OCI-M1 (cell line): ENCODE measurements at regions not wholly inside any gene's neighbourhood (a gene's known extent, or its start where the extent isn't known, plus 50 kb on each side); places are given as distances from the start of the nearest gene placed in this dataset.

Experiments
- DNase-seq: peaks from one replicate; lab custom pipeline; 2025; lab: John Stamatoyannopoulos, UW

DNA sequence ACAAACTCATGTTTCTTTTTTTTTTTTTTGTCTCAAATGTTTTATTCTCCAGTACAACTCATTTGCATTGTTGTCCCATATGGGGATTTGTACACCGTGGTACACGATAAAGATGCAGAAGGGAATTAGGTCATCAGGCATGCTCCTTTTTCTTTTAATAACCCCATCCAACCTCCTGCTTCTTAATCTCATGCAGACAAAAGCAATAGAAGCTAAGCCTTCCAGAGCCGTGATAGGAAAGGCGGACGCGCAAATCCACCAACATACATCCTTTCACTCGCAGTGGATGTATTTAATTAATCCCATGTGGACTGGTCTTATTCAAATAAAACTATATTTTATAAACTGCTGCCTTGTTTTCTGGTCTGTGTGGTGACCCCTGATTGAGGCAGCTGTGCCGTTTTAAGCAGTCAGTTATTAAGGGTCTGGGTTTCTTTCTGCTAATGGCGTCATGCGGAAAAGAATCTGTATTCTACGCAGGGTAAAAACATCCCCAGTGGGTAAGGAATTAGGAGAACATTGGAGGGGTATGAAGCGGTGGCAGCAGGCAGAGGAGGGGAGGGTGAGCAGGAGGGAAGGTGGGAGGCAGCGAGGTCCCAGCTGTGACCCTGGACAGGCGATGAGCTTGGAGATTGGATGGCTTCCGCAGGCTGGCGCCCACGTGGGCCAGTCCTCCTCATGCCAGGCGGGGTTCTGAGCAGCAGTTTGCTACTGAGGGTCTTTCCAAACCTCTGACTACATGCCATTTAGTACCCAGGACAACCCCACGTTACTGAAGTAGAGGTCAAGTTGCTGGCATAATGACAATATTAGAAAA is 172.8 kb downstream of the LINC00237 start:
- no peak for DNase-seq

DNA sequence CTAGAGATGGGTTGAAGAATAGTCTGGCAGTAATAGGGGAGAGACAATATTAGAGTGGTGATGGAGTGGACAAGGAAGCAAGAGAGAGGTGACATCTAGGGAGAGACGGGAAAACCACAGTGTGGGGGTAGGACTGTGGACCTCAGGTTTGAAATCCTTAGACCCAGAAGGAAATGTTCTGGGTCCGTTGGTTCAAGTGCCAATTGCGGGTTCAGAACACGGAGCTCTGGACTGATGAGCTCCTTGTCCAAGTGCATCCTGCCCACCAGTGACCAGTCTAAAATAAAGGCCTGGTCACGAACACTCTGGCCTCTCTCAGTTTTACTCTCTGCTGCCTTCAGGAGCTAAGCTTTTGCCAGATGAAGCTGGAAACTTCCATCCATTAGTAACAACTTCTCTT is 174.0 kb downstream of the LINC00237 start:
- DNase-seq: no peak

DNA sequence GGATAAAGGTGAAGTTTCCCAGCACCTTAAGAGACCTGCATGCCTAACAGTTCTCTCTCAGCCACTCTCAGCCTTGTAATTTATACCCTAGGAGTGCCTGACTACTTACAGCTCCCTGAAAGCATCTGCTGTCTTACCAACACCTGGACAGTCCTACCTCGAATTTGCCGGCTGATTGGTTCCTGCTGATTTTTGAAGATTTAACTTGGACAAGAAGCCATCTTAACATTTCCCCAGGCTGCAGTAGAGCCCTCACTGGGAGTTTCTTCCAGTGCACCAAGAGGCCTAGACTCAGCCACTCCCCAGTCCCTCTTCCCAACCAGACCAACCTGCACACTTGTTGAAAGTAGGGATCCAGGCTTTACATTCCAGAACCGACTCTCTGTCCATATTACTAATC is 174.5 kb downstream of the LINC00237 start:
- no peak for DNase-seq

DNA sequence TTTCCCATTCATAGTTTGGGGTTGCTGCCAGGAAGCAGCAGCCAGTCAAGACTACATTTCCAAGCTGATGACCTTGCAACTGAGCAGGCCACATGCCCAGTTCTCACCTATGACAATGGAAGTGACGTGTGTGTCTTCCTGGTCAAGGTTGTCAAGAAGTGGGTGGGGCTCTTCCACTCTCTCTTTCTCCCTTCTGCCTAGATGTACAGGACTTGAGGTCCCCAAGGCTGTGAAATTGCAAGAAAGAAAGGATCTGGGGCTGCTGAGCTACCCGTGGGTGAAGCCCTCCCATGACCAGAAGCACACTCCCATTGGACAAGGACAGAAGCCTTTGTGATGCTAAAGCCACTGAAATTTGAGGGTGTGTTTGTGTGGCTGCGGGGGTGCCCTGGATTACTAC is 175.1 kb downstream of the LINC00237 start:
- DNase-seq: no peak

DNA sequence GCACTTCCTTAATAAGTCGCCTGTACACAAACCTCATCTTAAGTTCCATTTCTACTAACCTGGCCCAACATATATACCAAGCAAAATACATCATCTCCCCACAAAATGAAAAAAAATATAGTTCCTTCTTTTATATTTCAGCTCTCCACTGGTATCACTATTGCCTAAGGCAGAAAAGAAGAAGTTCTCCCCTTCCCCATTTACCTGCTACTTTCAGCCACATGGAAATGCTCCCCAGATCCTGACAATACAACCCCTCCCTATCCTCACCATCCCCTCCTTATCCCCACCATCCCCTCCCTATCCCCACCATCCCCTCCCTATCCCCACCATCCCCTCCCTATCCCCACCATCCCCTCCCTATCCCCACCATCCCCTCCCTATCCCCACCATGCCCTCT is 175.7 kb downstream of the LINC00237 start:
- DNase-seq: no peak

DNA sequence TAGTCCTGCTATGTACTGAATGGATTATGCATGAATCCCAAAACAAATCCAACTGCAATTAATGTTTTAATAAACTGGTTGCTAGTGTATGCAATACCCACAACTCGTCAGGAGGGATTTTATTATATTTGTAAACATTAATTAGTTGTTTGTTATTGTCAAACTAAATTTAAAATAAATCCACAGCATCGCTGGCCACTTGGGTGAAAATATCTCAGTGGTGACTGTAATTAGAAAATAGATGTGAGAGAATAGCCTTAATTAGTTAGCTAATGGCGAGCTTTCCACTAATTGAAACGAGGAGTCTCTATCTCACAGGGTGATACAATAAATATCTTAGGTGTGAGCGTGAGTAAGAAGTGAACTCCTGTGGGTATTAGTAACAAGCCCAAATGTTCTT is 176.8 kb downstream of the LINC00237 start:
- no peak for DNase-seq

DNA sequence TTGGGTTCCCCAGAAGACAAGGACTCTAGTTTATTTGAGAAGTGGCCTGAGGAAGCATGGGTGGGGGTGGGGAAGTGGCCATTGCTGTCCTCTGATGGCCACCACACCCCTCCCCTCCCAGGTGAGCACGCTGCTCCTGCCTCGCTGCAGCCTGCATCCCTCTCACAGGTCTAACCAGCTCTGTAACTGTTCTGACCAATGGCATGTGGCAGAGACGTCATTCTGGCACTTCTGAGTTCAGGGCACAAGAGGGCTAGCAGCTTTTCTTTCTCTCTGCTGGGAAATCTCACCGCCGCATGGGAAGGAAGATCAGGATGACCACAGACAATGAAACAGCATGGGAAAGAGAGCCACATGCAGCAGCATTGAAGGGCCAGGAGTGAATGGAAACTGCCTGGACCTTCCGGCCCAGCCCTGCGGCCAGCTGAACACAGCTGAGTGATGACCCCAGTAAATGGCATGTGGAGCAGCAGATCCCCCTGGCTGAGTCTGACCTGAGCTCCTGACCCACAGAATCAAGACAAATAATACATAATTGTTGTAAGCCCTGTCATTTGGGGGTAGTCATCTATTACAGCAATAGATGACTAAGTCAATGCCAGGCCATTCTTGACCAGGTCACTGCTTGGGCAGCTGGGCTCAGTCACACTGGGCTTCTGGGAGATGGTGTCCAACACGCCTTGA is 179.8 kb downstream of the LINC00237 start:
- DNase-seq: no peak

DNA sequence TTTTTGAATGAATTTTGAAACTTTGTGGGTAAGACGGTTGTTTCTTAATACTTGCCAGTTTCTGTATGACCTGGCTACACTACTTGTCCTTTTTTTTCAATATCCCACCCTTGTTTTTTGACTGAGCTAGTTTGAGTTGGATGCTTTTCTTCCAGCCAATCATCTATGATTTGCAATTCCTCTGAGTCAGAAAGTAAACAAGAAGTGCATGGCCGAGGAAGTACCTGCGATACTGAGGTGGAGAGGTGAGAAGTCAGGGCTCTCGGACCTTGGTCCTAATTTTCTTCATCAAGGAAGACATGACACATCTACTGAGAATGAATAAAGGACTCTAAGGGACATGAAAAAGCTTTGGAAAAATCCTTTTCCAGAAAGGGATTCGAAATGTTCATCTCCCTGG is 185.7 kb downstream of the LINC00237 start:
- no peak for DNase-seq

DNA sequence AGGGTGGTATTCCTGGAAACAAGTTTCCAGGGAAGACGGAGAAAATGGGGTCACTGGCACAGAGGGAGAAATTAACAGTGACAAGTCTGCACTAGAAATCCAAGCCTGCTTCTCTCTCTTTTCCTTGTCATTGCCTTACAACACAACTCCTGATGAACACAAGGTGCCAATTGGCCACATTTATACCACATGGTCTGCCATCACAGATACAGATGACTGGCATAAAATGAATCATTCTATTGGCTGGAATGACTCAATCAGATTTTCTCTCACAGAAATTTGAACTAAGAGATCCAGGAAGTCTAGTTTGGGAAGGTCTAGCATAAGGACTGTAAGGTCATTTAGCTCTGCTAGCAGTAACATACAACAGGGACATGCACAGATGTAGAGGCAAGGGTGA is 190.3 kb downstream of the LINC00237 start:
- DNase-seq: no peak

DNA sequence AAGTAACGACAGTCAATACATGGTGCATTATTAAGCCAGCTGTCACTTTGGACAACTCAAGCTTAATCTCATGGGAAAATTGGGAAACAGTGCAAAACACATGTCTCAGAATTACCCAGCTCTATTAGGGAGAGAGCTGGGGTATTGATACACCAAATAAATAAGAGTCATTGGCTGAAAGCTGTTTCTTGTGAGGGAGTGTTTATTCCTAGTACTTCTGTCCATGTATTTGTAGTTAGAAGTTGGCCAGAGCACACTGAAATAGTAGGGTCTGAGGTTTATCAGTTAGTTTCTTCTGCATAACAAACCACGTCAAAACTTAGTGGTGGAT is 192.0 kb upstream of the RALGAPA2 start:
- no peak for DNase-seq

DNA sequence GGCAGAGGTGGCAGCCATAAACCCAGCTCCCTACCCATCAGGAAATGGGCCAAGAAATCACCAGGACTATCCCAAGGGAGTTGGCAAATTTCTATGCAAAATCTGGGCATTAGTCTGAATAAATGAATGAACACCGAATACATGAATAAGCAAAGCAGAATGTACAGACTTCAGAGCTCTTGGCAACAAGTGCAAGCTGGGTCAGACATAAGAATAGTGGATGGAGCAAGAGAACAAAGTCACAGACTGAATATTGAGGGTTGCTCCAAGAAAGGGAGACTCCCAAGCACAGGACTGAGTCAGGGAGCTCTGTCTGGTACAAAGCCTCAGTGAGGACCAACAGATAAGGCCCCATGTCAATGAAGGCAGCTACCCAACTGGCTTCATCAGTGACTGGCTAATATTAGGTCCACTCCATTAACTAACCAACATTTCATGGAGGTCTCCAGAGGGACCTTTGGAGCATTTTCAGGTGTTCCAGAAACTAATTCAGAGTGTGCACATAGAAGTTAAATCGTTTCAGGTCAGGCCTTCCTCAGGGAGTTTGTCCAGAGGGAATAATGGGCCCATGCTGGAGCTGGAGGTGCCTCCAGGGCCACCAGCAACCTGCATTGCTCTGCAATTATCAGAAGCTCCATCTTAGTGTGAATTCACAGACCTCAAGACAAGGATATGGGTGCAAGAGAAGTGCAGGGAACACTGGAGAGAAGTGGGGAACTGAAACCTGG is 191.5 kb upstream of the RALGAPA2 start:
- no peak for DNase-seq

DNA sequence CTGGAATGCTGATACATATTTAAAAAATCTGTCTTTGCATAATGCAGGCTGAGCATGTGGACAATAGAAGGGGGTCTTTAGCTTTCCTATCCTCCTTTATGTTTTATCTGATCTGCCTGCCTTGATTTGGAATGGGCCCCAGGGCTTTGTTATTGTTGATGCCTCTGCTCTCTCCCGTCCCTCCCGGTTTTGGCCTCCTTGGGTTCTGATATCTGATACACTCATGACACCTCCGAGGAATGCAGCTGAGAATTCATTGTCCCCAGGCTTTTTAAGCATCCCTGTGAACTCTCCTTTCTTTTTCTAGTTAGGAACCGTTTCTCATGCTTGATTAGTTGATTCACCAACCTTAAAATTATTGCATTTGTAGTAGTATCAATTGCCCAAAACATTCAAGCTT is 185.5 kb upstream of the RALGAPA2 start:
- no peak for DNase-seq

DNA sequence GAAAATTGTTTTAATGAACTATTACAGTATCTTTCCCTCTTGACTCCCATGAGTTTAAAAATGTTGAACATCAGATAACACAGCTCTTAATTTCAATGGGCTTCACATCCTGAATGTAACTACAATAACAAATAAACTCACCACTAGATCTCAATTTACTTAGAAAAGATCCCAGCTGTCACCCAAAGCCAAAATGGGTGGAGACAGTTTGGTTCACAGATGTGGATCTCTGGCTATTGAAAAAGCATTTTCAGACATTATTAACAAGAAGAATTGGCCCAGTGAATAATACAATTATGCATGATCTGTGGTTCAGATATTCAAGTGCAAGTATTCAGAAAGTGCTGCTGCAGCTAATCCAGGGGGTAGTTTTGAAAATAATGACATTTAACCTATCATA is 184.7 kb upstream of the RALGAPA2 start:
- no peak for DNase-seq

DNA sequence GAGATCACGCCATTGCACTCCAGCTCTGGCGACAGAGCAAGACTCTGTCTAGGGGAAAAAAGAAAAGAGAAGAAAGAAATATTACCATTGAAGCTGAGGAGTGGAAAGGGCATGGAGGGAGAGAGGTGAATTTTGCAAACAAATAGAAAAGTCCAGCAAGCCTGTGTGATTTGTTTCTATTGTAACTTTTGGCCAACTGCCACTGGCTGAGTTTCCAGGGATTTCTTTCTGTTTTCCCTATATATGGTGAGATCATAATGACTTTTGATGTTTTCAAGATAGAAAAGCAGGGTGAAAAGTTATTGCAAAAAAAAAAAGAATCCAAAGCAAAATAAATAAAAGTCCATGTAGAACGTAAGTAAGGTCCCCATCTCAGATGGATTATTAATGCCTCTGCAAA is 184.2 kb upstream of the RALGAPA2 start:
- no peak for DNase-seq

DNA sequence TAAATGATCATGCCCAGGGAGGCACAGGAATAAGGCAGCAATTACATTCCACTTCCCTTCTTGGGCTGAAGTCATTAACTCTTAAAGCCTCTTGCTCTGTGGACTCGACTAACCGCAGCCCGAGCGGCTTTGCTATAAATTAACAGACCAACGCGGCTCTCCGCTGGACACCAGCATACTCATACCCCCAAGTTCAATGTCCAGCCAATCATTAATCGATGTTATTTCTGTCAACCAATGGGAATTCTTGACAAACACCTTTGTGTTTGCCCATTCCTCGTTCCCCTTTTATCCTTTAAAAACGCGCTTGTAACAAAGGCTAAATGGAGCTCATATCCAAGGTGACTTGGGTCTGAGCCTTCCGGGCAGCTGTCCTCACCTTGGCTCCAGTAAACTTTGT is 183.1 kb upstream of the RALGAPA2 start:
- no peak for DNase-seq

DNA sequence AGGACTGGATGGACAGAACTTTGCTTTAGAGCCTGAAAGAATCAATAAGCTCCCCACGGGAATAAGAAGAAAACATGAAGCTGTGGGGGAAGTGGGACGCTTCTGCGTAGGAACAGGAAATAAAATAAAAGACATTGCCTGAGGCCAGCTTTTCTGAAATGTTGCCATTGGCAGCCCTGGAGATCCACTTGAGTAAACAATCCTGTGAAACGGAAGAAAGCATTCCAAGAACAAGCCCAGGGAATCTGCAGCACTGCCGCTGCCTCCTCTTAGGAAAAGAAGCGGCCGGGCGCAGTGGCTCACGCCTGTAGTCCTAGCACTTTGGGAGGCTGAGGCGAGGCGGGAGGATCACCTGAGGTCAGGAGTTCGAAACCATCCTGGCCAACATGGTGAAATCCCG is 182.3 kb upstream of the RALGAPA2 start:
- no peak for DNase-seq

DNA sequence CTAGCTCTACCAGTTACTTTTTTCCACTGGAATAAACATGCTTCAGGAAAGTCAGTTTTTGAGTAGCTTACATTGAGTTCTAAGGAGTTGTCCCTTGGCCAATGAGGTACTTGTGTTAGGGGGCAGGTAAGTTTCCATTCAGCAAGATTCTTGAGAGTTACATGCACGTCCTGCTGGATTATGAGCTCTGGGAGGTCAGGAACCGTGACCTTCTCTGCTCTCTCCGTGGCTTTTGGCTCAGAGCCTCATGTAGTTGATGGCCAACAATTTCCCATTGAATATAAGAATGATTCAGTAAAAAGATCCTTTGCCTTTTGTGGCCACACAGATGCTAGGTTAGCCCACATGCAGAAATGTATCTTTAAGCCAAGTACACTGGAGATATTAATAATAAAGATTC is 181.8 kb upstream of the RALGAPA2 start:
- DNase-seq: no peak

DNA sequence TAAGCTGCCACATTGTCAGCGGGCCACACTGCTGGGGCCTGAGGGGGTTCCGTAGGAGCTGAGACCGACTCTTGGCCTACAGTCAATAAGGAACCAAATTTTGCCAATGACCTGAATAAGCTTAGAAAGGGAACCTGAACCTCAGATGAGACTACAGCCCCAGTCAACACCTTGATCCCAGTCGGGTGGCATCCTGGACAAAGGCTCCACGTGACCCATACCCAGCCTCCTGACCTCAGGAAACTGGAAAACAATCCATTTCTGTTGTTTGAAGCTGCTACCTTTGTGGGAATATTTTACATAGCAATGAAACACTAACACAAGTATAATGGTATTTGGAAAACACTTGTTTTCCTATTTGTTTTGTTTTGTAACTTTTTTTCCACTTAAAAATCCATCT is 179.9 kb upstream of the RALGAPA2 start:
- DNase-seq: no peak

DNA sequence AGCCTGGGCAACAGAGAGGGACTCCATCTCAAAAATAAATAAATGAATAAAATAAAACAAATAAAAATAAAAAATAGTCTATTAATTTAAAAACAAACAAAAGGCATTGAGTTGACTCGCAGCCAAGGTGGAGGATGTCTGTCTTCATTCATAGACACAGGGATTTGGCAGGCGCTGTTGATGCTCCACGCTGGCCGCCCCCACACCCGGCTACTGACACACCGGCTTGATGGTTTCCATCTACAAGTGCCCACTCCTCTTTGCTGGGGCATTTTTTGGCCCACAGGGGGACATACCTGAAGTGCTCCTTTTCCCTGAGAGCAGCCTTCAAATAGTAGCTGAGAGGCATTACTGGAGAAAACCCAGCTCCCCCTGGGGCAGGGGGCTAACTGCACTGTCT is 178.3 kb upstream of the RALGAPA2 start:
- DNase-seq: no peak

DNA sequence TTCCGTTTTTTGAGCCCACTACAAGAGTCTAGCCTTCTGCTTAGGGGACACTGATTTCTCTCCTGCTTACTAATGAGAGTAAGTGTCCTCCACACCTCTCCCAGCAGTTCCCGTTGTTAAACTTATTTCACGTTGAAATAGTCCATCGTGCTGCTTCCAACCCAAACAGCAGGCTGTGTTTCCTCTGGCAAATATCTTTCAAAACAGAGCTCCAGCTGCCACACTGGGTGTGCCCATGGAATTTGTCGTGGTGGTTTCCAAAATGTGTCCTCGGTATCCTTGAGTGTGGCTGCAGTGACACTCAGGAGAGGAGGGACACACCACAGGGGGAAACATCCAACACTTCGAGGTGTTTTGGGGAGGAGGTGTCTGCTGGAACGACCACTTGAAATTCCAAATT is 176.5 kb upstream of the RALGAPA2 start:
- no peak for DNase-seq

DNA sequence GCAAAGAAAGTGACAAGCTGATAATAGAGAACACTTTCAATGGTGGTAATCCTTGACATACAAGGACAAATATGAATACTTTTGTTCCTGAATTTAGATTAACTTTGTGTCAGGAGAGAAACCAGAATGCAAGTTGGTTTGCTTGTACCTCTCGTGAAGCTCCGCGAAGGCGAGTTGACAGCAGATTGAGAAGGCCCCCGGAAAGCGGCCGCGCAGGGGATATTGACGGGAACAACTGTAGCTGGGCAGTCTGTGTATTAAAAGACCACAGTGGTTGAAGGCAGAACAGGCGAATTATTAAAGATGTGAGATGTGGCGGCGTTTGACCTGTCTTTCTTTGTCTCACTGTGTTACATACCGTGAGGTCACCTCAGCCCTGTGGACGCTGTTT is 175.8 kb upstream of the RALGAPA2 start:
- no peak for DNase-seq

DNA sequence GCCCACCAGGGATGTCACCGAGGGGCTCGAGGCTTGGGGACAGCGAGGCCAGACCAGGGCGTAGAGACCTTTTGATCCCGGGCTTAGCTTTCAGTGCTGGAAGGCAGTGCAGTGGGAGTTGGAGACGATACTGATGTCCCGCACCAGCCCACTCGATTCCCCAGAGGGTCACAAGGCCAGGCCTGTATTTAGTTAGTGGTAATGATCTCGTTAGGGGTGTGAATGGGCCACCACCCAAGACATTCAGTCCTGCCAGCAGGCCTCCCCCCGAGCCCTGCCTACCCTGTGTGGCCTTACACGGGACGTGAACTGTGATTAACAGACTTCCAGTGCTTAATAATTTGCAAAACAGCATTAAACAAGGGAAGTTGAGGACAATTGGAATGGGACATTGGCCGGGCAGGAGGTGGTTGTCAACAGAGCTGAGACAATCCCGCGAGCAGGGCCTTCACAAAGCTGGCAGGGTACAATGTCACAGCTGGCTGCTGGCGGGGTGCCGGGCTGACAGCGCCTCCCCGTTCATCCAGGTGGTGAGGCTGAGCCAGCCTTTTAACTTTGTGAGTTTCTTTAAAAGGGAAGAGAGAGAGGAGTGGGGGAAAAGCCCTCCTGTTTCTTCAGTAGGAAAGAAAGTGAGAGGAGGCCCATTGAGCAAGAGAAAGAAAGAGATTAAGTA is 175.3 kb upstream of the RALGAPA2 start:
- no peak for DNase-seq

DNA sequence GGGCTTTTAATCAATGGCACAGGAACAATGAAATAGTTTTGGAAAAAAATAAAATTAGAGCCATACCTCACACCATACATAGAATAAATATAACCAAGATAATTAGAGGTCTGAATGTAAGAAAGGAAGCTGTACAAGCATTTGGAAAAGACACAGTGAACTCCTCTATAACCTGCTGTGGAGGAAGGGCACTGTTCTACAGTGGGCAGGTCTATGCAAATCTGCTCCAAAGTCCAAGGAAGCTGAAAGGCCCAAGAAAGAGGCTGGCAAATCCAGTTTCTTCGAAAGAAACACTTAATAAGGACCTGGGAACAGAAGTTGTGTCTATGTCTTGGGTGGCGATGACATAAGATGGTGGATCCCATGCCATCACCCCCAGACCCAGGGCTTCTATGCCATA is 169.4 kb upstream of the RALGAPA2 start:
- DNase-seq: no peak
